Posterior vena cava (tissue), 2 donors: ENCODE measurements at regions not wholly inside any gene's neighbourhood (a gene's known extent, or its start where the extent isn't known, plus 50 kb on each side); places are given as distances from the start of the nearest gene placed in this dataset.

Source experiments
- DNase-seq: peaks from one replicate; pipeline ENCODE4 v3.0.0-alpha.2; 2020; ENCODE audit warnings: low spot score
- intact Hi-C, 2 donors: fragments of 100-400 bp; cut with DNase I; formaldehyde crosslinking; loops; one replicate each; pipeline versions ENCODE4 v1.14.1 to v1.14.2; 2022 to 2023
- donor health status: DM: yes; HTN: yes; CAD: no.
- donor health status: DM: yes; HTN: yes; CAD: no.

- DNase-seq: no peak
- intact Hi-C loops: no loop called here
Observed at GRCh38 chr12:127663716-127664115, 603.3 kb upstream of the TMEM132C start.

- intact Hi-C loops: no loop called here
- no peak for DNase-seq
Observed at GRCh38 chr12:127664901-127665300, 602.1 kb upstream of the TMEM132C start.

GRCh38 chr12:127667131-127667685 is 599.8 kb upstream of the TMEM132C start:
- DNase-seq: no peak
- intact Hi-C loops: no loop called here

- intact Hi-C loops: no loop called here
- no peak for DNase-seq
Observed at GRCh38 chr12:127670294-127670693, 596.7 kb upstream of the TMEM132C start.

GRCh38 chr12:127670796-127671195 is 596.2 kb upstream of the TMEM132C start:
- DNase-seq: no peak
- intact Hi-C loops: no loop called here

- DNase-seq: no peak
- intact Hi-C loops: no loop called here
Observed at GRCh38 chr12:127675936-127676335, 591.0 kb upstream of the TMEM132C start.

- intact Hi-C loops: no loop called here
- peak; percentile 85 for DNase-seq
Observed at GRCh38 chr12:127677537-127678131, 589.3 kb upstream of the TMEM132C start.

GRCh38 chr12:127678945-127679344 is 588.0 kb upstream of the TMEM132C start:
- DNase-seq: no peak
- intact Hi-C loops: no loop called here

GRCh38 chr12:127680516-127680915 is 586.5 kb upstream of the TMEM132C start:
- DNase-seq: no peak
- intact Hi-C loops: no loop called here

- DNase-seq: no peak
- intact Hi-C loops: no loop called here
Observed at GRCh38 chr12:127681151-127681754, 585.7 kb upstream of the TMEM132C start.

GRCh38 chr12:127685491-127685890 is 581.5 kb upstream of the TMEM132C start:
- intact Hi-C loops: no loop called here
- DNase-seq: no peak

GRCh38 chr12:127685931-127686330 is 581.0 kb upstream of the TMEM132C start:
- no peak for DNase-seq
- intact Hi-C loops: no loop called here

- no peak for DNase-seq
- intact Hi-C loops: no loop called here
Observed at GRCh38 chr12:127687181-127687580, 579.8 kb upstream of the TMEM132C start.

GRCh38 chr12:127688906-127689428 is 578.0 kb upstream of the TMEM132C start:
- no peak for DNase-seq
- intact Hi-C loops: no loop called here

GRCh38 chr12:127690161-127690560 is 576.8 kb upstream of the TMEM132C start:
- DNase-seq: no peak
- intact Hi-C loops: no loop called here

GRCh38 chr12:127696963-127697362 is 570.0 kb upstream of the TMEM132C start:
- intact Hi-C loops: no loop called here
- DNase-seq: no peak

- no peak for DNase-seq
- intact Hi-C loops: loop anchor here in 1 of 2 donors (5.0 kb wide), 1 partner anchor 539 kb away; no protein-coding TSS in a partner anchor
Observed at GRCh38 chr12:127703026-127703425, 563.9 kb upstream of the TMEM132C start.

- no peak for DNase-seq
- intact Hi-C loops: no loop called here
Observed at GRCh38 chr12:127711108-127711507, 555.9 kb upstream of the TMEM132C start.

- no peak for DNase-seq
- intact Hi-C loops: no loop called here
Observed at GRCh38 chr12:127712561-127712960, 554.4 kb upstream of the TMEM132C start.

- intact Hi-C loops: no loop called here
- no peak for DNase-seq
Observed at GRCh38 chr12:127716166-127716565, 550.8 kb upstream of the TMEM132C start.

- intact Hi-C loops: no loop called here
- DNase-seq: no peak
Observed at GRCh38 chr12:127717278-127717677, 549.7 kb upstream of the TMEM132C start.
